Loucy (cell line): ENCODE measurements at regions not wholly inside any gene's neighbourhood (a gene's known extent, or its start where the extent isn't known, plus 50 kb on each side); places are given as distances from the start of the nearest gene placed in this dataset.

ENCODE experiments used
- H2AFZ ChIP-seq: fragments of 200-600 bp; sonication (generic); 2 replicates; pipeline ENCODE4 v1.6.0; 2016; ENCODE audit warnings: antibody characterized with exemption, mild to moderate bottlenecking, low read length, moderate library complexity
- H3F3A ChIP-seq: fragments of 200-600 bp; 2 replicates; pipeline ENCODE4 v1.6.0; 2016; ENCODE audit warnings: antibody characterized with exemption, low read depth, mild to moderate bottlenecking
- H3K27me3 ChIP-seq: fragments of 200-600 bp; sonication (generic); 2 replicates; pipeline ENCODE4 v1.6.1; 2014; ENCODE audit warnings: low read length, mild to moderate bottlenecking; ENCODE audit not compliant: insufficient read depth, poor library complexity, severe bottlenecking
- H3K36me3 ChIP-seq: fragments of 200-600 bp; sonication (generic); 2 replicates; pipeline ENCODE4 v1.6.1; 2016; ENCODE audit warnings: low read length; ENCODE audit not compliant: insufficient read depth
- H3K4me1 ChIP-seq: fragments of 200-600 bp; sonication (generic); 2 replicates; pipeline ENCODE4 v1.5.1; 2014; ENCODE audit warnings: low read length, mild to moderate bottlenecking; ENCODE audit not compliant: insufficient read depth, poor library complexity, severe bottlenecking
- H3K4me2 ChIP-seq: fragments of 200-600 bp; sonication (generic); 2 replicates; pipeline ENCODE4 v1.6.0; 2014; ENCODE audit warnings: antibody characterized with exemption, low read length, low read depth, mild to moderate bottlenecking; ENCODE audit not compliant: poor library complexity, severe bottlenecking
- H3K4me3 ChIP-seq: fragments of 200-600 bp; sonication (generic); 2 replicates; pipeline ENCODE4 v1.5.1; 2014; ENCODE audit warnings: low read length, mild to moderate bottlenecking, mixed read lengths; ENCODE audit not compliant: poor library complexity, severe bottlenecking
- H3K79me2 ChIP-seq: fragments of 200-600 bp; sonication (generic); 2 replicates; pipeline ENCODE4 v1.6.1; 2014; ENCODE audit warnings: low read length; ENCODE audit not compliant: insufficient read depth
- H3K9ac ChIP-seq: fragments of 200-600 bp; sonication (generic); 2 replicates; pipeline ENCODE4 v1.6.0; 2014; ENCODE audit warnings: mild to moderate bottlenecking, low read depth, low read length, moderate library complexity; ENCODE audit not compliant: poor library complexity, severe bottlenecking
- H3K9me2 ChIP-seq: fragments of 200-600 bp; sonication (generic); replicated peaks from 2 replicates; pipeline ENCODE4 v1.6.1; 2016; ENCODE audit warnings: low read depth, low read length, mixed read lengths
- H3K9me3 ChIP-seq: fragments of 200-600 bp; sonication (generic); 2 replicates; pipeline ENCODE4 v1.6.1; 2014; ENCODE audit warnings: mild to moderate bottlenecking, antibody characterized with exemption, low read length, low read depth; ENCODE audit not compliant: insufficient read depth
- H4K20me1 ChIP-seq: fragments of 200-600 bp; sonication (generic); 2 replicates; pipeline ENCODE4 v1.6.0; 2014; ENCODE audit warnings: antibody characterized with exemption, low read length, mild to moderate bottlenecking; ENCODE audit not compliant: insufficient read depth, poor library complexity, severe bottlenecking
- EZH2phosphoT487 ChIP-seq: fragments of 200-600 bp; IDR thresholded peaks from 2 replicates; pipeline ENCODE4 v1.6.1; 2018; ENCODE audit warnings: antibody characterized with exemption, mild to moderate bottlenecking, moderate library complexity, borderline replicate concordance
- TF ChIP-seq, protein P1 (sequence below): fragments of 200-600 bp; sonication (generic); conservative IDR thresholded peaks from 2 replicates; pipeline ENCODE4 v1.5.1; 2014; ENCODE audit warnings: mild to moderate bottlenecking, antibody characterized with exemption, low read length

DNA sequence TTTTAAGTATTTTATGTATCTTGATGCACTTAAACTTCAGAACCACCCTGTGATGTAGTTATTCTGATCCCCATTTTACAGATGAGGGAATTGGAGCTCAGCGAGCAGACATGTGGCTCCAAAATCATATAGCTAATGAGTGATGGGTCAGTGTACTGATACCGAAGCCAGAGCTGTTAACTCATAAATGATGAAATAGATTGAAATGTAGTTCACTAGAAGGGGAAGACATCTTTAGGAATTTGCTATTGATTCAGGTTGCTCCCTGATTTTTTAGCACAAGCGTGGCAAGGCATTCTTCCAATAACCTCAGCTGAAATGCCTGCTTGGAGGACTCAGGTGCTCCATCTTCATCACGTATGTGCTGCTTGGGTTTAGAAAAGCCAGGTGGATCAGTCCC is 228.8 kb downstream of the PTEN start:
- no peaks in the 10 kb centered on the region for H3K9me3 ChIP-seq
- H3K9ac ChIP-seq, result peak overlapping the region; percentile 44
- TF ChIP-seq, protein P1, sequence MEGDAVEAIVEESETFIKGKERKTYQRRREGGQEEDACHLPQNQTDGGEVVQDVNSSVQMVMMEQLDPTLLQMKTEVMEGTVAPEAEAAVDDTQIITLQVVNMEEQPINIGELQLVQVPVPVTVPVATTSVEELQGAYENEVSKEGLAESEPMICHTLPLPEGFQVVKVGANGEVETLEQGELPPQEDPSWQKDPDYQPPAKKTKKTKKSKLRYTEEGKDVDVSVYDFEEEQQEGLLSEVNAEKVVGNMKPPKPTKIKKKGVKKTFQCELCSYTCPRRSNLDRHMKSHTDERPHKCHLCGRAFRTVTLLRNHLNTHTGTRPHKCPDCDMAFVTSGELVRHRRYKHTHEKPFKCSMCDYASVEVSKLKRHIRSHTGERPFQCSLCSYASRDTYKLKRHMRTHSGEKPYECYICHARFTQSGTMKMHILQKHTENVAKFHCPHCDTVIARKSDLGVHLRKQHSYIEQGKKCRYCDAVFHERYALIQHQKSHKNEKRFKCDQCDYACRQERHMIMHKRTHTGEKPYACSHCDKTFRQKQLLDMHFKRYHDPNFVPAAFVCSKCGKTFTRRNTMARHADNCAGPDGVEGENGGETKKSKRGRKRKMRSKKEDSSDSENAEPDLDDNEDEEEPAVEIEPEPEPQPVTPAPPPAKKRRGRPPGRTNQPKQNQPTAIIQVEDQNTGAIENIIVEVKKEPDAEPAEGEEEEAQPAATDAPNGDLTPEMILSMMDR, result no peak
- no peak for TF ChIP-seq EZH2phosphoT487
- H2AFZ ChIP-seq, result no peak overlapping the region
- H3K9me2 ChIP-seq, result no peaks in the 10 kb centered on the region
- peaks cover 30% of the 10 kb centered on the region for H3K4me1 ChIP-seq
- H3K27me3 ChIP-seq, result no peaks in the 10 kb centered on the region
- H3K4me3 ChIP-seq, result no peak overlapping the region
- peak overlapping the region; percentile 51 for H3K4me2 ChIP-seq
- H3F3A ChIP-seq, result no peaks in the 10 kb centered on the region
- no peaks in the 10 kb centered on the region for H3K79me2 ChIP-seq
- no peaks in the 10 kb centered on the region for H3K36me3 ChIP-seq
- H4K20me1 ChIP-seq, result no peaks in the 10 kb centered on the region

DNA sequence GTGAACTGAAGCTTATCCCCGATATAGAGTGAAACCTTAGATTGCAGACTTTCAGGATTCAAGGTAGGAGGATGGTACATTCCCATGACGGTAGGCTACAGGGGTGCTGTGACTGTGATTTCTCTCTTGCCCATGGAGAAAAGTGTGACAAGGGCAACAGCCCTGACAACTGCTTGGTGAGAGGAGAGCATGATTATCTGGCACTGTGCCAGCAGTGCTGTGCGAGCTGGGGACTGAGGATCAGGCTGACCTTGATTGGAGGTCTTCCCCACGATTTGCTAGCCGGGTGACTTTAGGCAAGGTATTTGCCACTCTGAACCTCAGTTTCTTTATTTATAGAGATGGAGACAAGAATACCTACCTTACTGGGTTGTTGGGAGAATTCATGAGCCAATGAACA is 229.5 kb downstream of the PTEN start:
- Histone ChIP-seq H3K27me3 (no peaks in the 10 kb centered on the region), H3K4me2 (no peak overlapping the region), H3K79me2 (no peaks in the 10 kb centered on the region), H2AFZ (no peak overlapping the region), H3F3A (no peaks in the 10 kb centered on the region), H4K20me1 (no peaks in the 10 kb centered on the region), H3K4me3 (no peak overlapping the region), H3K36me3 (no peaks in the 10 kb centered on the region), H3K4me1 (peaks cover 30% of the 10 kb centered on the region), H3K9ac (no peak overlapping the region), H3K9me2 (no peaks in the 10 kb centered on the region), H3K9me3 (no peaks in the 10 kb centered on the region)
- TF ChIP-seq, protein P1, result no peak
- TF ChIP-seq EZH2phosphoT487, result no peak

DNA sequence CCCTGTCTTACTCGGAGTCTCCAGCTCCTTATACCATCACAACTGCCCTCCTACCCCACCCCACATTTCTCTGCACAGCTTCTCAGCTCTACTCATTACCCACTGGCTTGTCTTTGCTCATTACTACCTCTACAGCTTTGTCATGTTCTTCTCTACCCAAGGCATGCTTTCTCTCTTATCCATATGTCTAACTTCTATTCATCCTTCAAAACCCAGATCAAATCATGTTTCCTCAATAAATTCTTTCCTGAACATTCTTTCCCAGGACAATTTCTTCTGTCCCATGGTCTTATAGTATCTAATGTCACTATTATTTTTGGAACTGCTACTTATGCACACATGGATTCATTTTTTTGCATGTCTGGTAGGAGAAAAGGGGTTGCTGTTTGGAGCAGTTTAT is 231.4 kb downstream of the PTEN start:
- H3K27me3 ChIP-seq, result no peaks in the 10 kb centered on the region
- no peaks in the 10 kb centered on the region for H3K9me2 ChIP-seq
- no peaks in the 10 kb centered on the region for H3K9me3 ChIP-seq
- H3K4me3 ChIP-seq, result no peak overlapping the region
- no peak for TF ChIP-seq EZH2phosphoT487
- no peaks in the 10 kb centered on the region for H3F3A ChIP-seq
- H3K9ac ChIP-seq, result no peak overlapping the region
- H3K4me1 ChIP-seq, result peaks cover 30% of the 10 kb centered on the region
- no peaks in the 10 kb centered on the region for H4K20me1 ChIP-seq
- no peak overlapping the region for H2AFZ ChIP-seq
- no peak overlapping the region for H3K4me2 ChIP-seq
- H3K36me3 ChIP-seq, result no peaks in the 10 kb centered on the region
- H3K79me2 ChIP-seq, result no peaks in the 10 kb centered on the region

DNA sequence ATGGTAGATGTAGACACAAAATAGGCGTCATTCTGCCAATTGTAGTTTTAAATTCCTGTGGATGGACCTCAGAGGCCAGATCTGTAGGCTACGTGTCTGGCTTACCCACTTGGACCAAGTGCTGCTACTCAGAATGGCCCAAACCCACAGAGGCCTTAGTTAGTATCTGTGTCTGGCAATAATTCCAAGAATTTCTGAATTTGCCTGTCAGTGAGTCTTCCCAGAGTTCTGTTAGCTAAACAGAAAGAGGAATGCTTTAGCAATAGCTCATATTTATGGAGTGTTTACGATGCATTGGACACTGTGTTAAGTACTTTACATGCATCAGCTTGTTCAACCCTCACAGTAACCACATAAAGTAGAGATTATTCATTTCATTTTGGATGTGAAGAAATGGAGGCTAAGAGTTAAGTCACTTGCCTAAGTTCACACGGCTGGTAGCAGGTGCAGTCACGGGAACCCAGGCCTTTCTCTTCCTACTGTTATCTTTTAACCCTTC is 231.8 kb downstream of the PTEN start:
- Histone ChIP-seq H3K79me2 (no peaks in the 10 kb centered on the region), H3K4me2 (no peak overlapping the region), H4K20me1 (no peaks in the 10 kb centered on the region), H3K36me3 (no peaks in the 10 kb centered on the region), H3K9me3 (no peaks in the 10 kb centered on the region), H3K4me3 (no peak overlapping the region), H3K27me3 (no peaks in the 10 kb centered on the region), H3K9ac (no peak overlapping the region), H2AFZ (no peak overlapping the region), H3F3A (no peaks in the 10 kb centered on the region), H3K9me2 (no peaks in the 10 kb centered on the region), H3K4me1 (peaks cover 25% of the 10 kb centered on the region)
- no peak for TF ChIP-seq EZH2phosphoT487
- TF ChIP-seq, protein P1, result no peak
